ENCODE measurements at regions not wholly inside any gene's neighbourhood (a gene's known extent, or its start where the extent isn't known, plus 50 kb on each side); places are given as distances from the start of the nearest gene placed in this dataset.

DNA sequence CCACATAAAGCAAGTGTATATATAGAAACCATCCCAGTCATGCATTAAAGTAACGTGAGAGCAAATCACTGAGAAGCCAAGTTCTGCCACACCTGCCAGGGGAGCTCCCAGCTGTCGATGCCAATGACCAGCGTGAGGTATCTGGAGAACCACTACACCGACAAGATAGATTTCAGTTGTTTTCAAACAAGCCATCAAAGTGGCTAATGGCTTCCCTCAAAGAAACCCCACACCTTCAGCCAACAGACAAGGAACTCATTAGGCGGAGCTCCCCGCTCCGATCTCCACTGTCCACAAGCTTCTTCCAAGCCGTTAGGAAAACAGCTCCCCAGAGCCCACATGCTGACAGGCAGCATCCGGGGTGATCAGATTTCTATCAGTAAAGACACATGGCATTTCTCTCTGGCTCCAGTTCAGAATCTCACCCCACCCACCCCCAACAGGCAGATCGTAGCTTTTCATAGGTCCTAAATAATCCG, 54.2 kb upstream of the SPATA12 start:
- no peak for DNase-seq
- no peak overlapping the region for H3K4me3 ChIP-seq
- H3K27ac ChIP-seq = peak overlapping the region in 1 of 2 donors; percentile 76
- no peaks in the 10 kb centered on the region for H3K27me3 ChIP-seq
- 89 to 92% methylated on average over 11 of the region's 11 CpGs for WGBS, 2 donors
- H3K4me1 ChIP-seq = peaks cover 27% of the 10 kb centered on the region
- intact Hi-C loops (cut with DNase I; ENCODE audit: low total_unique reads) = no loop called here
- TF ChIP-seq CTCF (IDR thresholded peaks at IDR 0.05) (no peak), POLR2A (IDR thresholded peaks at IDR 0.05) (no peak)
- no peaks in the 10 kb centered on the region for H3K9me3 ChIP-seq
- H3K36me3 ChIP-seq (ENCODE audit: low read depth, missing control alignments) = no peaks in the 10 kb centered on the region

- no peak overlapping the region for H3K4me3 ChIP-seq
- no peak overlapping the region for H3K27ac ChIP-seq
- 52 to 66% methylated on average over 6 of the region's 6 CpGs for WGBS, 2 donors
- intact Hi-C loops (cut with DNase I; ENCODE audit: low total_unique reads) = no loop called here
- peaks cover 27% of the 10 kb centered on the region for H3K4me1 ChIP-seq
- no peaks in the 10 kb centered on the region for H3K9me3 ChIP-seq
- H3K36me3 ChIP-seq (ENCODE audit: low read depth, missing control alignments) = no peaks in the 10 kb centered on the region
- no peaks in the 10 kb centered on the region for H3K27me3 ChIP-seq
- TF ChIP-seq CTCF (IDR thresholded peaks at IDR 0.05) (no peak), POLR2A (IDR thresholded peaks at IDR 0.05) (no peak)
- no peak for DNase-seq
These were observed 56.2 kb upstream of the SPATA12 start for GRCh38 chr3:57004229-57004628.

DNA sequence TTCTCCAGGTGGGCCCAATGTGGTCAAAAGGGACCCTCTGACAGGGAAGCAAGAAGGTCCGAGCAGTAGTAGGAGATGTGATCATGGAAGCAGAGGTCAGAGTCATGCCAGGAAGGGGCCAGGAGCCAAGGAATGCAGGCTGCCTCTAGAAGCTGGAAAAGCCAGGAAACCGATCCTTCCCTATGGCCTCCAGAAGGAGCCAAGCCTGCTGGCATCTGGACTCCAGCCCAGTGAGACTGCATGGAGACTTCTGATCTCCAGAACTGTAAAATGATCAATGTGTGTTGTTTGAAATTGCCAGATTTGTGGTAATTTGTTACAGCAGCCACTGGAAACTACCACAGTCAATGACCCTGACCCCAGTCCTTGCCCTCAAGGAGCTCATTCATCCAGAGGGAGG, 56.8 kb upstream of the SPATA12 start:
- H3K27ac ChIP-seq = no peak overlapping the region
- no peaks in the 10 kb centered on the region for H3K36me3 ChIP-seq (ENCODE audit: low read depth, missing control alignments)
- H3K4me1 ChIP-seq = peaks cover 28% of the 10 kb centered on the region
- H3K27me3 ChIP-seq = no peaks in the 10 kb centered on the region
- DNase-seq = no peak
- intact Hi-C loops (cut with DNase I; ENCODE audit: low total_unique reads) = no loop called here
- 83 to 85% methylated on average over 2 of the region's 2 CpGs for WGBS, 2 donors
- no peaks in the 10 kb centered on the region for H3K9me3 ChIP-seq
- H3K4me3 ChIP-seq = no peak overlapping the region
- no peak for TF ChIP-seq POLR2A (IDR thresholded peaks at IDR 0.05)
- no peak for TF ChIP-seq CTCF (IDR thresholded peaks at IDR 0.05)

GRCh38 chr3:57001356-57001755, 59.1 kb upstream of the SPATA12 start:
- no peak overlapping the region for H3K4me3 ChIP-seq
- DNase-seq = no peak
- TF ChIP-seq POLR2A (IDR thresholded peaks at IDR 0.05) (no peak), CTCF (IDR thresholded peaks at IDR 0.05) (no peak)
- H3K36me3 ChIP-seq (ENCODE audit: low read depth, missing control alignments) = no peaks in the 10 kb centered on the region
- WGBS, 2 donors = 84 to 85% methylated on average over 5 of the region's 5 CpGs
- intact Hi-C loops (cut with DNase I; ENCODE audit: low total_unique reads) = no loop called here
- peaks cover 23% of the 10 kb centered on the region for H3K4me1 ChIP-seq
- no peaks in the 10 kb centered on the region for H3K27me3 ChIP-seq
- no peaks in the 10 kb centered on the region for H3K9me3 ChIP-seq
- no peak overlapping the region for H3K27ac ChIP-seq

GRCh38 chr3:57000012-57000411, 60.5 kb upstream of the SPATA12 start:
- H3K36me3 ChIP-seq (ENCODE audit: low read depth, missing control alignments) = no peaks in the 10 kb centered on the region
- H3K4me1 ChIP-seq = peaks cover 26% of the 10 kb centered on the region
- intact Hi-C loops (cut with DNase I; ENCODE audit: low total_unique reads) = no loop called here
- H3K4me3 ChIP-seq = no peak overlapping the region
- DNase-seq = no peak
- no peak overlapping the region for H3K27ac ChIP-seq
- H3K27me3 ChIP-seq = no peaks in the 10 kb centered on the region
- no peak for TF ChIP-seq POLR2A (IDR thresholded peaks at IDR 0.05)
- TF ChIP-seq CTCF (IDR thresholded peaks at IDR 0.05) = no peak
- no peaks in the 10 kb centered on the region for H3K9me3 ChIP-seq
- 80 to 90% methylated on average over 4 of the region's 4 CpGs for WGBS, 2 donors
